Retinal pigment epithelial cell (primary cell): ENCODE measurements at regions not wholly inside any gene's neighbourhood (a gene's known extent, or its start where the extent isn't known, plus 50 kb on each side); places are given as distances from the start of the nearest gene placed in this dataset.

Experiments used
- DNase-seq: peaks from one replicate; pipeline ENCODE4 v3.0.0-alpha.2; 2010; ENCODE audit warnings: low read depth
- H3K4me3 ChIP-seq: 2 replicates; pipeline ENCODE4 v1.5.1; 2011; ENCODE audit warnings: mild to moderate bottlenecking, low read length, control low read depth, moderate library complexity
- CTCF ChIP-seq: conservative IDR thresholded peaks from 2 replicates; pipeline ENCODE4 v1.5.1; 2011; ENCODE audit warnings: low read depth, low read length, control low read depth, inconsistent platforms

- TF ChIP-seq CTCF, result no peak
- DNase-seq, result no peak
- H3K4me3 ChIP-seq, result no peak overlapping the region
Measured at GRCh38 chr5:38680094-38680825, 123.8 kb upstream of the LIFR start.

GRCh38 chr5:38681029-38681706 is 124.7 kb upstream of the LIFR start:
- no peak overlapping the region for H3K4me3 ChIP-seq
- no peak for DNase-seq
- TF ChIP-seq CTCF, result no peak

- DNase-seq, result no peak
- no peak overlapping the region for H3K4me3 ChIP-seq
- TF ChIP-seq CTCF, result no peak
Measured at GRCh38 chr5:38681966-38682365, 125.5 kb upstream of the LIFR start.

GRCh38 chr5:38686658-38687057 is 130.2 kb upstream of the LIFR start:
- TF ChIP-seq CTCF, result no peak
- no peak overlapping the region for H3K4me3 ChIP-seq
- no peak for DNase-seq

- no peak overlapping the region for H3K4me3 ChIP-seq
- DNase-seq, result no peak
- no peak for TF ChIP-seq CTCF
Measured at GRCh38 chr5:38692346-38692745, 135.9 kb upstream of the LIFR start.

- no peak overlapping the region for H3K4me3 ChIP-seq
- DNase-seq, result no peak
- TF ChIP-seq CTCF, result no peak
Measured at GRCh38 chr5:38692781-38693527, 136.5 kb upstream of the LIFR start.
